SK-N-SH (cell line): ENCODE measurements at regions not wholly inside any gene's neighbourhood (a gene's known extent, or its start where the extent isn't known, plus 50 kb on each side); places are given as distances from the start of the nearest gene placed in this dataset.
A peak's percentile ranks its signal among the peaks of the same experiment; 100 is the strongest.

Experiments used
- EP300 ChIP-seq, 2 experiments: IDR thresholded peaks; 2 replicates each; pipeline versions ENCODE4 v1.4.0 to v1.6.1; 2012; ENCODE audit warnings: borderline replicate concordance in 1 of 2, low read depth in 1 of 2, low read length in 1 of 2
- EZH2phosphoT487 ChIP-seq: fragments of 200-600 bp; sonication (generic); IDR thresholded peaks from 2 replicates; pipeline ENCODE4 v1.6.1; 2017; ENCODE audit warnings: low read depth, mixed run types, mild to moderate bottlenecking, antibody characterized with exemption, moderate library complexity, borderline replicate concordance
- JUND ChIP-seq: IDR thresholded peaks from 2 replicates; pipeline ENCODE4 v1.4.0; 2012
- MEF2A ChIP-seq: IDR thresholded peaks from 2 replicates; pipeline ENCODE4 v1.4.0; 2012; ENCODE audit warnings: low read depth, borderline replicate concordance
- NRF1 ChIP-seq: IDR thresholded peaks from 2 replicates; pipeline ENCODE4 v1.6.1; 2012; ENCODE audit warnings: low read depth, mild to moderate bottlenecking, low read length
- POLR2AphosphoS5 ChIP-seq: IDR thresholded peaks from 2 replicates; pipeline ENCODE4 v1.6.1; 2012; ENCODE audit warnings: low read depth, low read length
- REST ChIP-seq: IDR thresholded peaks from 2 replicates; pipeline ENCODE4 v1.6.1; 2012; ENCODE audit warnings: mild to moderate bottlenecking, low read depth, low read length, moderate library complexity
- TF ChIP-seq, protein P1 (sequence below): fragments of 200-600 bp; sonication (generic); IDR thresholded peaks from 2 replicates; pipeline ENCODE4 v1.6.1; 2017; ENCODE audit warnings: antibody characterized with exemption, mild to moderate bottlenecking, moderate library complexity

- TF ChIP-seq, protein P1, sequence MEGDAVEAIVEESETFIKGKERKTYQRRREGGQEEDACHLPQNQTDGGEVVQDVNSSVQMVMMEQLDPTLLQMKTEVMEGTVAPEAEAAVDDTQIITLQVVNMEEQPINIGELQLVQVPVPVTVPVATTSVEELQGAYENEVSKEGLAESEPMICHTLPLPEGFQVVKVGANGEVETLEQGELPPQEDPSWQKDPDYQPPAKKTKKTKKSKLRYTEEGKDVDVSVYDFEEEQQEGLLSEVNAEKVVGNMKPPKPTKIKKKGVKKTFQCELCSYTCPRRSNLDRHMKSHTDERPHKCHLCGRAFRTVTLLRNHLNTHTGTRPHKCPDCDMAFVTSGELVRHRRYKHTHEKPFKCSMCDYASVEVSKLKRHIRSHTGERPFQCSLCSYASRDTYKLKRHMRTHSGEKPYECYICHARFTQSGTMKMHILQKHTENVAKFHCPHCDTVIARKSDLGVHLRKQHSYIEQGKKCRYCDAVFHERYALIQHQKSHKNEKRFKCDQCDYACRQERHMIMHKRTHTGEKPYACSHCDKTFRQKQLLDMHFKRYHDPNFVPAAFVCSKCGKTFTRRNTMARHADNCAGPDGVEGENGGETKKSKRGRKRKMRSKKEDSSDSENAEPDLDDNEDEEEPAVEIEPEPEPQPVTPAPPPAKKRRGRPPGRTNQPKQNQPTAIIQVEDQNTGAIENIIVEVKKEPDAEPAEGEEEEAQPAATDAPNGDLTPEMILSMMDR: no peak
- no peak for TF ChIP-seq EZH2phosphoT487
- TF ChIP-seq JUND: no peak
- no peak for TF ChIP-seq POLR2AphosphoS5
- TF ChIP-seq NRF1: no peak
- 0 out of 4 replicates have a peak, but pooled peaks of 1 of the 2 experiments have one; percentile 11 for TF ChIP-seq EP300 (IDR thresholded peaks at IDR 0.05; ENCODE audit: borderline replicate concordance in 1 of 2, low read depth in 1 of 2, low read length in 1 of 2)
- no peak for TF ChIP-seq REST
- TF ChIP-seq MEF2A: no peak
Measured at GRCh38 chr3:188974856-188975599, 196.7 kb upstream of the TPRG1 start.
